GM19395 (cell line): ENCODE measurements at regions not wholly inside any gene's neighbourhood (a gene's known extent, or its start where the extent isn't known, plus 50 kb on each side); places are given as distances from the start of the nearest gene placed in this dataset.

Source experiments
- ATAC-seq: cut with Tn5 transposase; IDR thresholded peaks from one replicate; pipeline ENCODE4 v1.9.1; 2021; ENCODE audit warnings: mild to moderate bottlenecking, moderate library complexity; ENCODE audit not compliant: unreplicated experiment

DNA sequence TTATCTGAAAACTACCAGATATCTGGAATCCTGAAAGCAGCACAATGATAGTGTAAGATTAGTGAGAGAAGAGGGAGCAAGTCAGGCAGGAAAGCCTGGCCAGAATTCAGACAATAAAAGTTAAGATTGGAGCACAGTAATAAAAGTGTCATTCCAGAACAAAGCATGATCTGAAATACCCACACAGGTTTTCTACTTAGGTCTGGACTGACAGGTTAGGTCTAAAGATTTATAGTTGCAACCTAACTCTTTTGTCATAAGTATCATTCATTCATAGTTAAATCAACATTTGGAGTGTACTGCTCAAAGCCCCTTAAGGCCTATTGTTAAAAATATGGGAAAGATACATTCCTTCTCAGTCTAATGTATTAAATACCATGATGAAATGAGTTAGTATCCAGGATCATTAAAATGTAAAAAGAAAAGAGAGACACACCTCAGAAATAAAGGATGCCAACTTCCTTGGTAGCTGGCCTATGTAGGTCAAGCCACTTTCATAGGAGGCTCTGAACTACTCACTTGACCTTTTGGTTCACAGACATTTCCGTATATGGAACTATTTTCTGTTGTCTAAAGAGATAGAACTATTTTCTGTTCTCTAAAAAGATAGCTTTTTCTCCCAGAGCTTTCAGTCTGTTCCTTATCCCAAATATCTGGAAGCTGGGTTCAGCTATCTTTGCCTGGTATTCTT, 105.2 kb downstream of the FAS start:
- ATAC-seq, result no peak

DNA sequence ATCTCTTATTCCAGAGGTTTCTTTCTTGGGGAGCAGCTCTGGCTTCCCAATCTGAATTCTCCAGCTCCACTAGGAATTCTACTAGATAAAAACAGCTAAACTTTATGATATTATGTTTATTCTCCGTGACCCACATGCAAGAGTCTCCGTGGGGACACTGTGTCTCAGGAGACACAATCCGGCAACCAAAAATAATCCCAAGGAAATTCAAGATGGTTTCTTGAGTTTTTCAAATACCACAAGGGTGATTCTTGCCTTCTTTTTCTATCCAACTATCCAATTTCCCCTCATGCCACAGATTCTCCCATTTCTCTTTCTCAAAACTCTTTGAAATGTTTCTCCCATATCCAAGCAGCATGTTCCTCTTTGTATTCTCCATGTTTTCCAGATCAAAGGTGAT, 103.1 kb downstream of the FAS start:
- ATAC-seq, result no peak

DNA sequence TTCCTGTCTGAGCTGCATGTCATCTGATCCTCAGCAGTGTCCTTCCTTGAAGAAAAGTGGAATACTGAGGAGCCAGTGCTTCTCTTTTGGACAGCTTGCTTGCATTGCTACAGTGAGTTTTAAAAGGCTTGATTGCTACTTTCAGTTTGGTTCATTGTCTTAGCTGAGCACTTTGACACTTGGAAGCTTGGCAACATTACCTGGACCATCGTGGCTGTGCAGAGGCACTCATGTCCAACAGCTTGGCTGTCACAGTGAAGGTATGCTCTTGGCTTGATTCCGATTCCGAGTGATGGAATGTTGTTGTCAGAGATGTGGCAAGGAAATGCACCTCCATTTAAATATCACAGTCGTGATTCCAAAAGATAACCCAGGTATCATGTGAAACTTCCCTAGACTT, 102.4 kb downstream of the FAS start:
- no peak for ATAC-seq

DNA sequence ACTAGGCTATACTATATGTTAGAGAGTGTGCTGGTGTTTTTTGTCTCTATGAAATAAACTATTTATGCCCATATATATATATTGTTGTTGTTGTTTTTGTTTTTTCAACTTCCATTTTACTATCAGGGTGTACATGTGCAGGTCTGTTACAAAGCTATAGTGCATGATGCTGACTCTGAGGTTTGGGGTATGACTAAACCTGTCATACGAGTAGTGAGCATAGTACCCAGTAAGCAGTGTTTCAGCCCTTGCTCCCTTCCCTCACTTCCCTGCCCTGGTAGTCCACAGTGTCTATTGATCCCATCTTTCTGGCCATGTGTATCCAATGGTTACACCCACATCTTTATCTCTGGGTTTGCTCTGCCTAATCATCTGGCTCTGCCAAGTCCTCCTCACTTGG, 101.8 kb downstream of the FAS start:
- ATAC-seq, result no peak

DNA sequence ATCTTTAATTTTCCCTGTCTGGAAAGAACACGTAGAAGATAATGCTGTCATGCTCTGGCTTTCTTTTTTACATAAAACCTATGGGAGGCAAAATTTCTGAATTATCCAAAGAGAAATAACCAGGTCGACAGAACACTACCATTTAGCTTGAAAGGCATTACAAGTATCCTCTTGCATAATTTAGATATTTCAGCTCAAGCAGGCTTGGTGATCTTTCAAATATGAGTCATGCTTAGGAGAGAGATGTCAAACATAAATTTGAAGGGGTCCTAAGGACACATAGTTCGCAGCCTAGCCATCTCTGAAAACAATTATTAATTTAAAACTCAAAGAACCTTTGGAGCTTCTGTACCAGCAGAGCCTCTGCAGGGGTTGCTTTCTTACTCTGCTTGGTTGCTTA, 100.9 kb downstream of the FAS start:
- no peak for ATAC-seq

DNA sequence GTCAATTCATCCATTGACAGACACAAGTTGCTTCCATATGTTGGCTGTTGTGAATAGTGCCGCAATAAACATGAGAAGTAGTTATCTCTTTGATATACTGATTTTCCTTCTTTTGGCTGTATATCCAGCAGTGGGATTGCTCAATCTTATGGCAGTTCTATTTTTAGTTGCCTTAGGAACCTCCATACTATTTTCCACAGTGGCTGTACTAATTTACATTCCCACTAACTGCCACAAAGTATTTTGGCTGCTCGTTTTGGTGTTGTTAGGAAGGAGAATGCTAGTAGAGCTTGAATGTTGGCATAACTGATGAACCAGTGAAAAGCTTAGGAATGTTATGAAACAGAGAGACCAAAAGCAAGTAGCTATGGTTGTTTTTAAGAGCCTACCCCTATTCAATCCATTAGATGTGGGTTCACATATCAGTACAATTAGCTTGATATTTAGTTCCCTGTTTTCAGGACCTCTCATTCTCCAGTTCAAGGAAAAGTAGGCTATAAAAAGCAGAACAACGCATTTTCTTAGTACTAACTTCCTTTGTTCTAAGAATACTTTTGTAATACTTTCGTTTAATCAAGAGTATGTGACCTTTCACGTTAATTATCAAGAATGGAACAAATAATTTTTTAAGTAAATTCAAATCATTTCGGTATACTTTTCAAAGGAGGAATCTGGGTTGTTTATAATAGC, 100.3 kb downstream of the FAS start:
- no peak for ATAC-seq

DNA sequence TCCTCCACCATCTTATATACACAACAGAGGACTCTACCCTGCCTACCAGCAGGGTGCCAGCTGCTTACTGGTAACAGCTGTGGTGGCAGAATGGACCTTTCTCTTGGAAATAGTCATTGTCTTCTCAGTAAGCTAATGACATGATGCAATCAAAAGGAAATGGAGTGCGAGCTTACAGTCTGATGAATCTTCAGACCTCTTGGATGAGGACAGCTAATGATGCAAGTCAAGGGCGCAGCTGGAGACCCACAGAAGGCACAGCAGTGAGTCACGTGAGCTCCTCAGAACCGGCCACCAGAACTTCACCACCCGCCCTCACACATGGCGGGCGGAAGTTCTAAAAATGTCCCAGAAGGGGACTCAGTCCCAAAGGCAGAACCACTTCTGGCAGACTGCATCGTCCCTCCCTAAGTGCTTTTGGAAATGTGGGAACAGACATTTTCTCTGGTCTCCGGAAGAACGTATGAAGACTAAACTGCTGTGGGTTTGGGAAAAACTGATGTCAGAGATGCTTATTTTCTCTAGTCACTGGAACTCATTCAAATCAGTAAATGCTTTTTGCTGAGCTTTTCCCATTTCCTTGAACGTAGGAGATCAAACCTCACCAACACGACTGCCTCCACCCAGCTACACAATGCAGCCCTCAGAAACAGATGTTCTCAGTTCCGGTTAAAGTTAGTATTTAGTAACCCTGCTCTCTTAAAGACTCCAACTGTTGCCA, 96.4 kb downstream of the FAS start:
- no peak for ATAC-seq

DNA sequence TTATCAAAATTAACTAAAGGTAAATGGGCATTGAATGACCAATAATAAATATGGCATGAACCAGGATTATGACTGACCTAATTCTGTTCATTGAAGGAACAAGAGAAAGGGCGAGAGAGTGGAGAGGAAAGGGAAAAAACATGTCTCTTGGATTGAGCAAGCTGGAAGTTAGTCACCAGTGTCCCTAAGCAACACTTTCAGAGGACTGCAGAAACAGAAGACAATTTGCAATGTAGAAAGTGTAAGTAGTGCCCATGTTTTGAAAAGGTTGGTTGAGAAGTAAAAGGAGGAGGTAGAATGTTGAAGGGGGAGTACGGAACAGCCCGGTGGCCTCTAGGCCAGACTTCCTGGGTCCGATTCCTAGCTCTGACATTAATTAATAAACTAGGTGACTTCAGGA, 94.6 kb downstream of the FAS start:
- no peak for ATAC-seq

DNA sequence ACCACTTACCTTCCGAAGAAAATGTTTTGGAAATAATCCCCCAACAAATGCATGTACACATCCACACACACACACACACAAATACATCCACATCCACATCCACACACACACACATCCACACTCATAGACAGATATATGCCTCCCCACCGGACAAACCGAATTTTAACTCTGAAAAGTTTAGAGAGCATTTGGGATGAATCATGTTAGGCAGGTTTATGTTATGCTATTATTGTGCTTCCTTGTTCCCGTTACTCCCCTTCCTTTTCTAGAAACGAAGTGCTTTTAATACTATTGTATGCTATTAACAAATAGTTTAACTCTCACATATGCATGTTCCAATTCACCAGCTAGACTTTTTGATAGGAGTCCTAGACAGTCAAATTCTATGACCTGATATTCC, 91.5 kb downstream of the FAS start:
- no peak for ATAC-seq

DNA sequence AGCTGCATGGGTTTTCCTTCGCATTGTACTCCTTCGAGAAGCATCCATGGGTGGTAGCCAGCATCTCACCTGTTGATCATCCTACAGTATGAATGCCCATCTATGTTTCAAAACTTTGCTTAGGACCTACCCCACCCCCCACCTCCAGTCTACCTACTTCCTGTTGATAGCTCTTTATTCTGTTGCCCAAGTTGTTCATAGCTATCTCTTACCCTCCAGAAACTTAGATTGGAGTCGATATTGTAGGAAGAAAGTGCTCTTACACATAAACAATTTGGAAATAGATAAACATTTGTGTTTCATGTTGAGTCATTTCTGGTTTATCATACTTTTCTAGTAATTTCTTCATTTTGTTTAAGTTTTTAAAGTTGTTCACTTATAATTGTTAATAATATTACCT, 90.1 kb downstream of the FAS start:
- no peak for ATAC-seq

DNA sequence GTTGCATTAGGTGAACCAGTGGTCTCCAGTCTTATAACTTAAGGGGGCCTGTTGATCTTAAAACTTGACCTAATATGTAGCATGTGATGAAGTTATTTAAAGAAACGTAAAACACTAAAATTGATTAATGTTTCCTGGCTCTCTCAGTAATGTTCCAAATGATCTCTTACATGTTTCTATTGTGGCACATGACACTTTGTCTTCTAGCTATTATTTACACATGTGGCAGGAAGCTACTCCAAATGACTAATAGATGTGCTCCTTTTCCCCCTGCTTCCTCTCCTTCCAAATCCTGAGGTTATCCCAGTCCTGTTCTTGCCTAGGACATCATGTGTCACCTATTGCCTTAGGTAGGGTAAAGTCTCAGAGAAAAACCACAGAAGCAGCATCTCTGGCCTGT, 89.4 kb downstream of the FAS start:
- ATAC-seq, result no peak

DNA sequence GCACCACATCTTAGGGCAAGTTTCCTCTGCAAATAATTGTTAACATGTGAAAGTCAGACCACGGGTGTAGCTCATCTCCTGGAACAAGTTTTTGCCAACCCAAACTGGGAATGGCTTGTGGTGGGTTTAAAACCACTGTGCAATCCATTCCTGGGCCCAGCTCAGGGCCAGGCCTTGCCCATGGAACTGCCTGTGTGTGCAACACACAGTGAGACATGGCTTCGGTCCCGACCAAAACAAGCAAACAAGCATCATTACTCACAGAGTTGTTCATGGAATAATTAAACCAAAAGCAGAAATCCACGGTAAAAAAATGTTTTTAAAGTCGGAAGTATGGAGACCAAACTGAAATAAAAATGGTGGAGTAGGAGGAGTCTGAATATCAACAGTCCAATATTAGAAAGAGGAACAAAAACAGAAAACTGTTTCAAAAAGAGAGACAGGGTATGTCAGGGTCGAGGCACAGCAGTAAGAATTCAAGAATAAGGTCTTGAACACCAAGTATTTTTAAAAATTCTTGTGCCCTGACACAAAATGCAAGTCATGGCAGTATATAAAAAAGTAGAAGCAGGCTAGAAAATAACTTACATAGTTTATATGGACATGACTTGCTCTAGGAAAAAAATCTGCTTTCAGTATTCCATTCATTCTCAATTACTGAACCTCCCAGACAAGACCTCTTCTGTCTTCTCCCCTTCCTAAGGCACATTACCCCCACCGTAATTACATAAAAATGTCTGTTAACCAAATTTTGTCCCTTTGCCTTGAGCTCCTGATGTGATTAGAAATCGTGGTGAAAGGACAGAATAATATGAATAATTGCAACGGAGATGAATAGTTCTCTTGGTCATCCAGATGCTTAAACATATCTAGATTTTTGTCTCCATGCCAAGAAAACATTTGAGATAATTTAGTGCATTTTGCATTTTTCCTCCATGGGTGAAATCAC, 88.4 kb downstream of the FAS start:
- ATAC-seq, result no peak

DNA sequence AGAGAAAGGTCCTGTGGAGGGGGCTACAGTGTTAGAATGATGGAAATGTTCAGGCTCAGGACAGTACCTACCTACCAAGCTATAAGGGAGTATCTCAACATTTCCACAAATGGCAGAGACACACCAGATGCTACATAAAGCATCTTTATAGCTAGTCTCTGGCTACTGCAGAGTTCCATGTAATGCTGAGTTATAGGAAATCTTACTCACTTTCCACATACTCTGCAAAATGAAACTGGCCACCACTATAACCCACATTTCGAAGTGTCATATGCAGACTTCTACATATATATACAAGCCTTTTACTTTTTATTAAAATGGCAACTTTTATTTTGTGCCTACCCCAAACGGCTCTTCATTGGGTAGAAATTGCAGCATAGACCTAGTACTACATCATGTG, 85.5 kb downstream of the FAS start:
- no peak for ATAC-seq

DNA sequence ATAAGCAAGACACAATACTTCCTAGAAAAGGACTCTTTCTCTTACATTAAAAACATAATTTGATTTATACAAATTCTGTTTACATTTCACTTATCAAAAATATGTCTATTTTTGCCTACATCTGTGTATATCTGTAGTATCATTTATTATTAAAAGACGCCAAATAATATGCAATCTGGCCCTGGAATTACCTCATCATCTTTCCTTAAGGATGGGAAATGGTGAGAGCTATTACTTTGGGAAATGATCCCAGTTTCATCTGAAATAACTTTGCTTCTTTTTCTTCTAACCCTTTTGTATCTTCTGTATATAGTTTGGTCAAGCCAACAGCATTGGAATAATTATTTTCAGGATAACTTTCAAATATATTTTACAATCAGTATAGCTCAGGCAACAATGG, 85.0 kb downstream of the FAS start:
- ATAC-seq, result no peak

DNA sequence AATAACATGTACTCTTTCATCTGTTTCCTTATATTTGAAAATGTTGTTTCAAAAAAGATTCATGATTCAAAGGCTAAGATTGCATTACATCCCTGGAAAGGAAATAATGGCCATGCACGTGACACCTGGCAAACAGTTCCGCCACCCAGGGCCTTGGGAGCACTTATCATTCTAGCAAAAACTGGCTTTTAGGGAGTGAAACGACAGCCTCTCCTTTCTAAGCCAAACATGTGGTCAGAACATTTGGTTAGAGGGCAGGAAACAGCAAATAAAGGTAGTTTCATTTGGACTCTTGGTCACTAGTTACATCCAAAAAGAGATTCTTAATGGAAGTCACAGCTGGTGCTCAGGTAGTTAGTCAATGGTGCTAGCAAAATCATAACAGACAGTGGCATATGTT, 83.5 kb downstream of the FAS start:
- no peak for ATAC-seq

DNA sequence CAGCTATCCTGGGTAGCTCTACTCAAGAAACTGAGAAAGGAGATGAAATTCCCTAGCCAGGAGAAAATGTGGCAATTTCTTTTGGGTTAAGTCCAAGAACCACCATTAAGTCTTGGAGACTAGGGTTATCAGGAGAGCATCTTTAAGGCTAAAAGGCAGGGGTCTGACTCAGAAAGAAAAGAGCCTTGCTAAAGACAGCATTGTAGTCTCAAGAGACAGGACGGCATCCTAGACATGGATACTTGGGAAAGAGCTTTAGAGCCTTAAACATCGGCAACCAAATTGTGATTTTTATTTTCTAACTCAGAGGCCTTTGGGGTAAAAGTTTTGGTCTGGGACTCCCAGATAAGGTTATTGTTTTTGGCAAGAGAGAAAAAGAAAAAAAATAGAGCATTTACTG, 83.1 kb downstream of the FAS start:
- no peak for ATAC-seq

DNA sequence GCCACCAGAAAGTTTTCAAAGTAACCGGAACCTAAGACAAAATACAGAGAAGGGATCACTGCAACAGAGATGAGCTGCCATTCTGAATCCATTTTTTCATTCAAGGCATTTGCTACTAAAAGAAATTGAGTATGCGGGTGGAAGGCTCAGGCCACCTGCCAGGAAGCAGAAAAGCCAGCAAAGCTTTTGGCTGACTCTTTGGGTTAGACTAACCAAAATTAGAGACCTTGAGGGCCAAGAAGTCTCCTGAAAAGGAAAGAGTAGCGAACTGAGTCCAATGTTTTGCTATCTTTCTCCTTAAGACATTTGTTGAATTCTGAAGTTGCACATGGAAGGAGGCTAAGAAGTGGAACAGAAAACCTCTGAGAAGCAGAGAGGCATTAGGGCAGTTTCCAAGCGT, 79.0 kb downstream of the FAS start:
- no peak for ATAC-seq
